Mesothelial cell of epicardium (in vitro differentiated cells): ENCODE measurements at regions not wholly inside any gene's neighbourhood (a gene's known extent, or its start where the extent isn't known, plus 50 kb on each side); places are given as distances from the start of the nearest gene placed in this dataset.

Source experiments
- DNase-seq, 2 experiments: peaks; one replicate each; pipeline ENCODE4 v3.0.0; 2021; ENCODE audit warnings: low spot score in 2 of 2; ENCODE audit not compliant: unreplicated experiment in 2 of 2
- H3K27ac Mint-ChIP-seq: 2 replicates; pipeline ENCODE4 v1.8.0; 2021; ENCODE audit warnings: mixed read lengths
- H3K27me3 Mint-ChIP-seq: 2 replicates; pipeline ENCODE4 v1.8.0; 2021; ENCODE audit warnings: low read depth, mixed read lengths
- H3K36me3 Mint-ChIP-seq: 2 replicates; pipeline ENCODE4 v1.8.0; 2021; ENCODE audit warnings: mixed read lengths
- H3K4me1 Mint-ChIP-seq: 2 replicates; pipeline ENCODE4 v1.8.0; 2021; ENCODE audit warnings: mixed read lengths
- H3K4me3 Mint-ChIP-seq: 2 replicates; pipeline ENCODE4 v1.8.0; 2021; ENCODE audit warnings: mild to moderate bottlenecking, moderate library complexity, mixed read lengths
- H3K9me3 Mint-ChIP-seq: 2 replicates; pipeline ENCODE4 v1.8.0; 2021; ENCODE audit warnings: mixed read lengths
- CTCF ChIP-seq: fragments of 200-600 bp; sonication (generic); IDR thresholded peaks from one replicate; pipeline ENCODE4 v1.5.0; 2021; ENCODE audit warnings: antibody characterized with exemption; ENCODE audit not compliant: unreplicated experiment

GRCh38 chr13:40464337-40465014 is 202.0 kb downstream of the FOXO1 start:
- no peaks in the 10 kb centered on the region for H3K4me1 Mint-ChIP-seq
- no peak for DNase-seq
- no peak overlapping the region for H3K27ac Mint-ChIP-seq
- no peaks in the 10 kb centered on the region for H3K27me3 Mint-ChIP-seq
- peaks cover 17% of the 10 kb centered on the region for H3K9me3 Mint-ChIP-seq
- no peaks in the 10 kb centered on the region for H3K36me3 Mint-ChIP-seq
- H3K4me3 Mint-ChIP-seq: no peak overlapping the region
- TF ChIP-seq CTCF: no peak

GRCh38 chr13:40465015-40465390 is 201.4 kb downstream of the FOXO1 start:
- no peaks in the 10 kb centered on the region for H3K27me3 Mint-ChIP-seq
- TF ChIP-seq CTCF: no peak
- no peak overlapping the region for H3K4me3 Mint-ChIP-seq
- H3K9me3 Mint-ChIP-seq: peaks cover 17% of the 10 kb centered on the region
- DNase-seq: no peak
- H3K36me3 Mint-ChIP-seq: no peaks in the 10 kb centered on the region
- H3K4me1 Mint-ChIP-seq: no peaks in the 10 kb centered on the region
- no peak overlapping the region for H3K27ac Mint-ChIP-seq

GRCh38 chr13:40466272-40466671 is 200.2 kb downstream of the FOXO1 start:
- Mint-ChIP-seq H3K4me1 (no peaks in the 10 kb centered on the region), H3K4me3 (no peak overlapping the region), H3K27ac (no peak overlapping the region), H3K9me3 (peaks cover 11% of the 10 kb centered on the region), H3K27me3 (no peaks in the 10 kb centered on the region), H3K36me3 (no peaks in the 10 kb centered on the region)
- no peak for TF ChIP-seq CTCF
- no peak for DNase-seq

- no peaks in the 10 kb centered on the region for H3K27me3 Mint-ChIP-seq
Observed at GRCh38 chr13:40468227-40468838, 198.1 kb downstream of the FOXO1 start.

GRCh38 chr13:40469581-40470310 is 196.7 kb downstream of the FOXO1 start:
- no peak overlapping the region for H3K27ac Mint-ChIP-seq
- TF ChIP-seq CTCF: no peak
- H3K36me3 Mint-ChIP-seq: no peaks in the 10 kb centered on the region
- no peak for DNase-seq
- peaks cover 13% of the 10 kb centered on the region for H3K9me3 Mint-ChIP-seq
- no peaks in the 10 kb centered on the region for H3K4me1 Mint-ChIP-seq
- H3K27me3 Mint-ChIP-seq: no peaks in the 10 kb centered on the region
- no peak overlapping the region for H3K4me3 Mint-ChIP-seq

More at GRCh38 chr13:40468227-40468838, 198.1 kb downstream of the FOXO1 start:
- TF ChIP-seq CTCF: no peak
- no peaks in the 10 kb centered on the region for H3K36me3 Mint-ChIP-seq
- H3K9me3 Mint-ChIP-seq: peaks cover 13% of the 10 kb centered on the region
- H3K4me3 Mint-ChIP-seq: no peak overlapping the region
- DNase-seq: no peak
- H3K27ac Mint-ChIP-seq: no peak overlapping the region
- H3K4me1 Mint-ChIP-seq: no peaks in the 10 kb centered on the region
